ENCODE measurements at regions not wholly inside any gene's neighbourhood (a gene's known extent, or its start where the extent isn't known, plus 50 kb on each side); places are given as distances from the start of the nearest gene placed in this dataset.

DNA sequence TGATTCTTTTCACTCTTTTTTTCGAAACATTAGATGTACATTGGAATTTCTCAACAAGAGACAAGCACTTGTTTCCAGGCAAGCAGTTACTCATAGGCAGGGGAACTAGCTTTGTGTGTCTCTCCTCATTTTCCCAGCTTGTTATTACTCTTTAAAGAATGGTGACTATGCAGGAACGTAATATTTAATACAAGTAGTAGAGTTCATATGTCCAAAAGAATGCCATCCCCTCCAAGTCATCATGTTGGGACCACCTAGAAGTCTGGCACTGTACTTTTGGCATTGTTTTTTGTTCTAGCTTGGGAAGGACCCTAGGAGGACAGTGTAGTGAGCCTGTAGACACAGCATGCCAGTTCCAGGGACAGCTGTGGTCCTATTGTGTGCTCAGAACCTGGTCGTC, 650.7 kb downstream of the INHBA start:
- H3K9me3 ChIP-seq (ENCODE audit: control insufficient read depth in 4 of 4, low read length in 3 of 4): no peaks in the 10 kb centered on the region
- no peak overlapping the region for H3K4me3 ChIP-seq (ENCODE audit: low read depth in 1 of 3, low read length in 3 of 3)
- no peak for DNase-seq (ENCODE audit: low spot score)
- H3K36me3 ChIP-seq (ENCODE audit: control insufficient read depth in 4 of 4, insufficient read depth in 3 of 4, low read depth in 1 of 4, low read length in 3 of 4): no peaks in the 10 kb centered on the region
- H3K4me1 ChIP-seq (ENCODE audit: control insufficient read depth in 4 of 4, insufficient read depth in 4 of 4, low read length in 3 of 4): peaks cover 1 to 15% (median 7%) of the 10 kb centered on the region in 4 donors
- no peaks in the 10 kb centered on the region for H3K27me3 ChIP-seq (ENCODE audit: control insufficient read depth in 4 of 4, insufficient read depth in 4 of 4, low read length in 3 of 4)
- 89% methylated on average over 3 of the region's 3 CpGs for WGBS
- TF ChIP-seq YY1 (IDR thresholded peaks at IDR 0.05) (no peak), EGR1 (IDR thresholded peaks at IDR 0.05; ENCODE audit: low read depth in 2 of 2) (no peak)
- TF ChIP-seq, protein P1, sequence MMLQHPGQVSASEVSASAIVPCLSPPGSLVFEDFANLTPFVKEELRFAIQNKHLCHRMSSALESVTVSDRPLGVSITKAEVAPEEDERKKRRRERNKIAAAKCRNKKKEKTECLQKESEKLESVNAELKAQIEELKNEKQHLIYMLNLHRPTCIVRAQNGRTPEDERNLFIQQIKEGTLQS (IDR thresholded peaks at IDR 0.05): no peak
- H3K27ac ChIP-seq (ENCODE audit: low read depth in 1 of 2, low read length in 2 of 2): no peak overlapping the region
- H3K9ac ChIP-seq (ENCODE audit: low read depth in 1 of 2, low read length in 2 of 2): no peak overlapping the region

- DNase-seq (ENCODE audit: low spot score): no peak
- Histone ChIP-seq H3K27me3 (ENCODE audit: control insufficient read depth in 4 of 4, insufficient read depth in 4 of 4, low read length in 3 of 4) (no peaks in the 10 kb centered on the region), H3K4me1 (ENCODE audit: control insufficient read depth in 4 of 4, insufficient read depth in 4 of 4, low read length in 3 of 4) (peaks cover 1 to 15% (median 7%) of the 10 kb centered on the region in 4 donors), H3K36me3 (ENCODE audit: control insufficient read depth in 4 of 4, insufficient read depth in 3 of 4, low read depth in 1 of 4, low read length in 3 of 4) (no peaks in the 10 kb centered on the region), H3K9ac (ENCODE audit: low read depth in 1 of 2, low read length in 2 of 2) (no peak overlapping the region), H3K4me3 (ENCODE audit: low read depth in 1 of 3, low read length in 3 of 3) (no peak overlapping the region), H3K27ac (ENCODE audit: low read depth in 1 of 2, low read length in 2 of 2) (no peak overlapping the region), H3K9me3 (ENCODE audit: control insufficient read depth in 4 of 4, low read length in 3 of 4) (no peaks in the 10 kb centered on the region)
- 82% methylated on average over 10 of the region's 10 CpGs for WGBS
- TF ChIP-seq REST (IDR thresholded peaks at IDR 0.05) (no peak), HNF4A (conservative IDR thresholded peaks at IDR 0.05) (no peak), GABPA (IDR thresholded peaks at IDR 0.05 in 1 of 2, conservative IDR thresholded peaks at IDR 0.05 in 1 of 2) (no peak), TAF1 (conservative IDR thresholded peaks at IDR 0.05) (no peak), EGR1 (IDR thresholded peaks at IDR 0.05; ENCODE audit: low read depth in 2 of 2) (no peak), RXRA (IDR thresholded peaks at IDR 0.05) (no peak), FOXA2 (IDR thresholded peaks at IDR 0.05) (no peak), SP1 (IDR thresholded peaks at IDR 0.05) (no peak), RAD21 (IDR thresholded peaks at IDR 0.05) (no peak), YY1 (IDR thresholded peaks at IDR 0.05) (no peak), JUND (IDR thresholded peaks at IDR 0.05) (no peak)
- TF ChIP-seq, protein P1 (IDR thresholded peaks at IDR 0.05): no peak
- TF ChIP-seq, protein P2, sequence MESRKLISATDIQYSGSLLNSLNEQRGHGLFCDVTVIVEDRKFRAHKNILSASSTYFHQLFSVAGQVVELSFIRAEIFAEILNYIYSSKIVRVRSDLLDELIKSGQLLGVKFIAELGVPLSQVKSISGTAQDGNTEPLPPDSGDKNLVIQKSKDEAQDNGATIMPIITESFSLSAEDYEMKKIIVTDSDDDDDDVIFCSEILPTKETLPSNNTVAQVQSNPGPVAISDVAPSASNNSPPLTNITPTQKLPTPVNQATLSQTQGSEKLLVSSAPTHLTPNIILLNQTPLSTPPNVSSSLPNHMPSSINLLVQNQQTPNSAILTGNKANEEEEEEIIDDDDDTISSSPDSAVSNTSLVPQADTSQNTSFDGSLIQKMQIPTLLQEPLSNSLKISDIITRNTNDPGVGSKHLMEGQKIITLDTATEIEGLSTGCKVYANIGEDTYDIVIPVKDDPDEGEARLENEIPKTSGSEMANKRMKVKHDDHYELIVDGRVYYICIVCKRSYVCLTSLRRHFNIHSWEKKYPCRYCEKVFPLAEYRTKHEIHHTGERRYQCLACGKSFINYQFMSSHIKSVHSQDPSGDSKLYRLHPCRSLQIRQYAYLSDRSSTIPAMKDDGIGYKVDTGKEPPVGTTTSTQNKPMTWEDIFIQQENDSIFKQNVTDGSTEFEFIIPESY (IDR thresholded peaks at IDR 0.05): no peak
Measured at GRCh38 chr7:41051535-41051934, 651.4 kb downstream of the INHBA start.

Data from liver (tissue), 7 donors.